Stimulated activated CD8-positive, alpha-beta memory T cell treated with anti-CD3 and anti-CD28 coated beads, Interleukin-15, amount 100 ng/mL, for 1 hour (primary cell): ENCODE measurements at regions not wholly inside any gene's neighbourhood (a gene's known extent, or its start where the extent isn't known, plus 50 kb on each side); places are given as distances from the start of the nearest gene placed in this dataset.

Source experiments
- DNase-seq: peaks from one replicate; pipeline ENCODE4 v3.0.0-alpha.2; 2020; ENCODE audit warnings: low read depth

- no peak for DNase-seq
Observed at GRCh38 chr2:144156736-144157640, 362.9 kb downstream of the ZEB2 start.

GRCh38 chr2:144154205-144154604 is 365.7 kb downstream of the ZEB2 start:
- DNase-seq, result no peak

- DNase-seq, result no peak
Observed at GRCh38 chr2:144152817-144153271, 367.1 kb downstream of the ZEB2 start.

- no peak for DNase-seq
Observed at GRCh38 chr2:144151851-144152250, 368.1 kb downstream of the ZEB2 start.

- DNase-seq, result no peak
Observed at GRCh38 chr2:144151405-144151804, 368.5 kb downstream of the ZEB2 start.

GRCh38 chr2:144147356-144147755 is 372.6 kb downstream of the ZEB2 start:
- DNase-seq, result no peak

- no peak for DNase-seq
Observed at GRCh38 chr2:144146876-144147275, 373.0 kb downstream of the ZEB2 start.

- DNase-seq, result no peak
Observed at GRCh38 chr2:144146076-144146475, 373.8 kb downstream of the ZEB2 start.

- no peak for DNase-seq
Observed at GRCh38 chr2:144143294-144144151, 376.4 kb downstream of the ZEB2 start.

GRCh38 chr2:144140891-144141290 is 379.0 kb downstream of the ZEB2 start:
- DNase-seq, result no peak

GRCh38 chr2:144137705-144138428 is 382.1 kb downstream of the ZEB2 start:
- DNase-seq, result no peak

- no peak for DNase-seq
Observed at GRCh38 chr2:144137272-144137671, 382.6 kb downstream of the ZEB2 start.

- no peak for DNase-seq
Observed at GRCh38 chr2:144136297-144137010, 383.5 kb downstream of the ZEB2 start.

GRCh38 chr2:144133936-144134665 is 385.8 kb downstream of the ZEB2 start:
- DNase-seq, result no peak

- DNase-seq, result no peak
Observed at GRCh38 chr2:144132357-144132756, 387.6 kb downstream of the ZEB2 start.

GRCh38 chr2:144131042-144131441 is 388.9 kb downstream of the ZEB2 start:
- no peak for DNase-seq

GRCh38 chr2:144130551-144130950 is 389.4 kb downstream of the ZEB2 start:
- DNase-seq, result no peak

GRCh38 chr2:144128130-144128746 is 391.7 kb downstream of the ZEB2 start:
- DNase-seq, result no peak

GRCh38 chr2:144127693-144128092 is 392.2 kb downstream of the ZEB2 start:
- DNase-seq, result no peak

GRCh38 chr2:144126302-144126701 is 393.6 kb downstream of the ZEB2 start:
- no peak for DNase-seq
